CD4-positive, alpha-beta T cell treated with Interleukin-4 for 4 hours (primary cell): ENCODE measurements at regions not wholly inside any gene's neighbourhood (a gene's known extent, or its start where the extent isn't known, plus 50 kb on each side); places are given as distances from the start of the nearest gene placed in this dataset.

Experiments used
- DNase-seq: peaks from one replicate; pipeline ENCODE4 v3.0.0-alpha.2; 2020

- no peak for DNase-seq
These were observed 915.4 kb downstream of the DCDC2C start for GRCh38 chr2:4618630-4619228.

- DNase-seq: no peak
These were observed 925.7 kb downstream of the DCDC2C start for GRCh38 chr2:4628998-4629501.

- no peak for DNase-seq
These were observed 931.9 kb downstream of the DCDC2C start for GRCh38 chr2:4635289-4635688.

- DNase-seq: no peak
These were observed 950.6 kb downstream of the DCDC2C start for GRCh38 chr2:4653991-4654390.

- no peak for DNase-seq
These were observed 953.0 kb downstream of the DCDC2C start for GRCh38 chr2:4656326-4656725.

GRCh38 chr2:4662161-4662779 lies 958.9 kb downstream of the DCDC2C start:
- no peak for DNase-seq

GRCh38 chr2:4668381-4668780 lies 965.0 kb downstream of the DCDC2C start:
- no peak for DNase-seq

- DNase-seq: no peak
These were observed 967.0 kb downstream of the DCDC2C start for GRCh38 chr2:4670331-4670730.

GRCh38 chr2:4673025-4673489 lies 969.7 kb downstream of the DCDC2C start:
- DNase-seq: peak; percentile 7

- no peak for DNase-seq
These were observed 970.6 kb downstream of the DCDC2C start for GRCh38 chr2:4674007-4674406.

- no peak for DNase-seq
These were observed 971.9 kb downstream of the DCDC2C start for GRCh38 chr2:4675295-4675694.

- no peak for DNase-seq
These were observed 975.6 kb downstream of the DCDC2C start for GRCh38 chr2:4678927-4679326.

GRCh38 chr2:4679391-4679790 lies 976.0 kb downstream of the DCDC2C start:
- DNase-seq: no peak

- DNase-seq: no peak
These were observed 981.5 kb downstream of the DCDC2C start for GRCh38 chr2:4684921-4685320.

GRCh38 chr2:4690913-4691312 lies 987.5 kb downstream of the DCDC2C start:
- DNase-seq: no peak

GRCh38 chr2:4693266-4693665 lies 989.9 kb downstream of the DCDC2C start:
- no peak for DNase-seq

- no peak for DNase-seq
These were observed 992.0 kb downstream of the DCDC2C start for GRCh38 chr2:4695281-4695861.

- DNase-seq: no peak
These were observed 977.1 kb upstream of the SOX11 start for GRCh38 chr2:4715065-4715464.

- DNase-seq: no peak
These were observed 973.4 kb upstream of the SOX11 start for GRCh38 chr2:4718777-4719176.

- DNase-seq: no peak
These were observed 966.6 kb upstream of the SOX11 start for GRCh38 chr2:4725618-4726017.

- no peak for DNase-seq
These were observed 959.6 kb upstream of the SOX11 start for GRCh38 chr2:4732560-4732959.

- DNase-seq: no peak
These were observed 946.9 kb upstream of the SOX11 start for GRCh38 chr2:4745056-4745991.

- DNase-seq: no peak
These were observed 938.5 kb upstream of the SOX11 start for GRCh38 chr2:4753721-4754120.
